ENCODE measurements at regions not wholly inside any gene's neighbourhood (a gene's known extent, or its start where the extent isn't known, plus 50 kb on each side); places are given as distances from the start of the nearest gene placed in this dataset.
"Not testable (repeated sequence)": the region's sequence is repeated elsewhere in the genome, so short reads cannot be mapped to it uniquely, and the experiment has no call there.

DNA sequence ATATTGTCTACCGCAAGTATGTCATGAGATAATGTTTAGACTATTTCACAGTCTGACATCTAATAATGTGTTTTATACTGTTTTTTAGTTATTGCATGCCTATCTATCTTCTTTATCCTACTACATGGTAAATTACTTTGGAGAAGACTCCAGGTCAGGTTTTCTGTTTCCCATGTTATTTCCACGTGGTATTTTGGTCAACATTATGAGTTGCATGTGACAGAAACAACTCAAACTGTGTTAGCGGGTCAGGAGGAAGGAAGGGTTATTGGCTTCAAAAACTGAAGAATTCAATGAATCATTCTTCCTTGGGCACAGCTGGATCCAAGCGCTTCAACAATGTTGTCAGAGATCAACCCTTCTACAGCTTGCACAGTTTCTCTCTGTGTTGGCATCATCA, 252.1 kb upstream of the CCNG1 start:
- no peak for DNase-seq

DNA sequence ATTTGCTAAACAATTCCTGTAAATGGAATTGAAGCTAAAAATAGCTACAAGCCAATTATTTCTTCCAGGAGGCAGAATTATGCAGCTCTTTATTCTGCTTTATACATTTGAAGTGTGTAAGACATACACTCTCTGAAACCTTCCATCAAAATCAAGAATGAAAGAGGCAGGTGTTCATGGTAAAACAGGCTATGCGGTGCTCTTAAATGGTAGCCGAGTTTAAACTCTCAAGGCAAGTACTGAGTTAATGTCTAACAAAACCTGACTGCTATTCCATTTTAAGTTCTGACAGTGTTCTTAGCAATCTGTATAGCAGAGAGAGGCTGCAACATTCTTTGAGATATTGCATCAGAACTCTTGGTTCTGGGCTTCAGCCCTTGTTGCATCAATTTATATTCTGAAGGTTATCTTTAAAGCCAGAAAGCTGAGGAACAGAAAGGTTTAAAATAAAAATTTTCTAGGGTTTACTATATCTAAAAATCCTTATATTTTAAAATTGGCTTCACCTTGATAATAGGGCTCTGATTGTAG, 248.3 kb upstream of the CCNG1 start:
- DNase-seq, result no peak

DNA sequence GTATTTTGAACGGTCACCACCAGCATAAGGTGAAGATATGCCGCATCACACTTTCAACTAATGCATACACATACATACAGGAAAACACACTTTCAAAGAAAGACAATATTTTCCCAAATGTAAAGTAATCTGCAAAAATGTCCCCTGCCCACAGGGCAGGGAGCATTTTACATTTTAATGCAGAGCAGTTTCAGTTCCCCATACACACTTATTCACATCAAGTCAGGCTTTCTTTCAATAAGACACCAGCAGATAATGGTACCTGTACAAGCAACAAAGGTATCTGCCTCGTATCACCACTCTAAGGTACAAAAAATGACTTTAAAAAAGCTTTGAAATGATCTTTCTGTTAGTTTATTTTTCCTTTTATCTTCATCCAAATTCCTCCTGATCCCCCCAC, 247.1 kb upstream of the CCNG1 start:
- no peak for DNase-seq

DNA sequence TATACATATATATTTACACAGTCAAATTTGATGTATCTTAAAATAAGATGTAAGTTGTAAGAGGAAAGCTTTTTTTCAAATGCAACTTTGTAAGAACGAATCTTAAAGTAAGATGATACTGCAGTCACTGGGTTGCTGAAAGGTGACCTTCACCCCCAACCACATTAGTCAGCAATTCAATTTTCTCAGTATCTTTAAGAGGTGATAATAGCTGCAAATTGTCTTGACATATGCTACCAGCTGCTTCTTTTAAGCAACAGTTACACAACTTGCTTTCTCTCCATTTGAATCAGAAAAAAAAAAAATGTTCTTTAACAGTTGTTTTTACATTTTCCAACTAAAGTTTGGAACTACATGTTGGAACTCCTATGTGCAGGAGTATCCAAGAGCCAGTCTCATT, 246.6 kb upstream of the CCNG1 start:
- no peak for DNase-seq

GRCh38 chr5:163193886-163194285, 243.5 kb upstream of the CCNG1 start:
- DNase-seq, result no peak

- DNase-seq, result no peak
Measured at GRCh38 chr5:163205645-163206044, 231.8 kb upstream of the CCNG1 start.

DNA sequence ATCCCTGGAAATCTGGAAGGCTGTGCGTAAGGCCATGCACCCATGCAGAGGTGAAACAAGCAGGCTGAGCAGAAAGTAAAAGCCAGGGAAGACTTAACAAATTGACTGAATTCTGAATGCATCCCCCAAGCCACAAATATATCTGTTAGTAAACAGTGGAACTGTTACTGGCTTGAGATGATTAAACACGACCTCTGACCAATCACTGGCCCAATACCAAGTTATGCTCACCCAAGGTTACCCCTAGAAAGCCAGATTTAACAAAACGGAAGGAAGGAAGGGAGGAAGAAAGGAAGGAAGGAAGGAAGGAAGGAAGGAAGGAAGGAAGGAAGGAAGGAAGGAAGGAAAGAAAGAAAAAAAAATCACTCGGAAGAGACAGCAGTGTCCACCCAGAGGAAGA, 215.8 kb upstream of the CCNG1 start:
- no peak for DNase-seq

GRCh38 chr5:163222982-163223381, 214.4 kb upstream of the CCNG1 start:
- no peak for DNase-seq

DNA sequence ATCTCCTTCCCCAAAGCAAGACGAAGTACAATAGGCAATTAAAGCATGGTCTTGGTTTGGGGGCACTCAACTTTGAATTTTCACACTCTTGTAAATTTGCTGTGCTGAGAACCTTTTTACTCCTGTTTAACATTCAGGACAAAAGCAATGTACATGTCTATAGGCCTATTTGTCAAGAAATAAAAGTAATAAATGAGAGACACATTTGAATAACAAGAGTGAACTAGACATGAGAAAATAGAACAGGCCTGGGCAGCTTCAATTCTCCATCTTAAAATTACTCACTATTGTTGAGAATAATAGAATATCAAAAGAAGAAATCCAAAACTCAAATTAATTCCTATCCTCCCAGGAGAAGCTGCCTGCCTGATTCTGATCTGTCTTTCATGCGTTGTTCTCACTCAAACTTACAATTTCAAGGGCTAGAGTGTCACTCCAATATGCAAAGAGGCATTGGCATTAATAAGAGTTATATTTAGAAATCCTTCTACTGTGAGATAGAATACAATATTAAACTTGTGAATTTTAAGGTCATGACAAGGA, 192.9 kb upstream of the CCNG1 start:
- no peak for DNase-seq

DNA sequence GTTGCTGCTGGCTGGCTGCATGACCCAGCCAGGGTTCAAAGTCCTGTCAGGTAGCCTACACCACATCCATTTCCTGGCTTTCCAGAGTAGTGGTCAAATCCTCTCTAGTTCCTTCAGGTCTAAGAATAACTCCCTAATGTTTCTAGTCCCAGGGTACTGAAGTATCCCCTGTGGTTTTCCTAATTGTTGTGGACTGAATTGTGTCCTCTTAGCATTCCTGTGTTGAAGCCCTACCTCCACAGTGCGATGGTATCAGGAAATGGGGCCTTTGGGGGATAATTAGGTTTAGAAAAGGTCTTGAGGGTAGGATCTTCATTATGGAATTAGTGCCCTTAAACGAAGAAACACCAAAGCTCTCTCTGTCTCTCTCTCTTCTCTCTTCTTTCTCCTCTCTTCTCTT, 191.8 kb upstream of the CCNG1 start:
- no peak for DNase-seq

DNA sequence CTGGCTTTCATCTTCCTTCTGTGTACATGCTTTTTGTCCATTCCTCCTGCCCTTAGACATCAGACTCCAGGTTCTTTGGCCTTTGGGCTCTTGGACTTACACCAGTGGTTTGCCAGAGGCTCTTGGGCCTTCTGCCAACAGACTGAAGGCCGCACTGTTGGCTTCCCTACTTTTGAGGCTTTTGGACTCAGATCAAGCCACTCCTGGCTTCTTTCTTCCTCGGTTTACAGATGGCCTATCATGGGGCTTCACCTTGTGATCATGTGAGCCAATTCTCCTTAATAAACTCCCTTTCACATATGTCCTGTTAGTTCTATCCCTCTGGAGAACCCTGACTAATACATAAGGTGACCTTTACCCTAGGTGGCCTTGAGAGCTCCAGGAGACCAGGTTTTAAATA, 189.1 kb upstream of the CCNG1 start:
- no peak for DNase-seq

DNA sequence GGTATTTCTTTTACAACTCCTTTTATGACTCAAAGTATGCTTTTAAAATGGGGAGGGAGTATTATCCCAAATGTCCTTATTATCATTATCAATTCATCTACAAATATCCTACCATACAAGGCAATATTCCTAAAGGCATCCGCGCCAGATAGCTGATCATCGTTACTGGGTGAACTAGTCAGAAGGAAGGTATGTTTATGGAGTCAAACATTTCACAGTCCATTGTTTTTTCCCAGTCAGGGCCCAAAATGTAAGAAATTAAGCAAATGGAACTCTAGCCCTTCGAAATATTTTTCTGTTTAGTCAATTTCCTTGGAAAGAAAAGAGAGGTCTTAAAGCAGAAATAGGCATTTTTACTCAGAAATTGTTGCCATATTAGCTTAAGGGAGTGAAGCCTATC, 188.5 kb upstream of the CCNG1 start:
- no peak for DNase-seq

DNA sequence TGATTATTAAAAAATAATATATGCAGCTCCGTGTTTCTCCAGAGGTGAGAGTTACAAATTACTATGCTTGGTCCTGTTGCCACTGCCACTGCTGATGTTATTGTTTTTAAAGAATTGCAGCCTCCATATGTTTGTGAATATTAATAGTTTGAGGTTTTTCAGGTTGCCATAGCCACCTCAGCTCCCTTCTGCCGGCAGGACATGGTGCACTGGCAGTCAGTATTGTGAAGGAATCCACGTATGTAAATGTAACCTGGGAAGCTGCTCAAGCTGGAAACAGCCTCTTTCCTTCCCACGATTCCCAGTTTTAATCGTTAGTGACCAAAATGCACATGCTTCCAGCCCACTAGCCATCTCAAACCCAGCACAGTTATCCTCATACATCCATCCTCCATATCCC, 184.4 kb upstream of the CCNG1 start:
- DNase-seq, result no peak

- no peak for DNase-seq
Measured at GRCh38 chr5:163259495-163259894, 177.9 kb upstream of the CCNG1 start.

DNA sequence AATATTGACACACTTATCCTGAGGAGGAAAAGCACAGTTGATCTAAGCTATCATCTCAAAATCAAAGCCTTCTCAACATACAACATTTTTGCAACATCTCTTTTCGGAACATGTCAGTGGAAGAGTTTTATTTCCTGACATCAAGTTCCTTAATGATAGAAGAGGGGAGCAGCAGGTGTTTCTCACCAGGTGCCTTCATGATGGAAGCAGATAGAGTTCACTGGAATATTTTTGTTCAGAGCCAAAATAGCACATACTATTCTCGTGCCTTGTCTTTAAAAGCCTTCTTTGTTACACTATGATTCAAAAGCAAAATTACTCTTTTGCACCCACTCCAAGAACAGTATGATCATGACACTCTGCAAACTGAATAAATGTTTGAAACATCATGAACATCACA, 176.9 kb upstream of the CCNG1 start:
- DNase-seq, result no peak

- no peak for DNase-seq
Measured at GRCh38 chr5:163260961-163261360, 176.4 kb upstream of the CCNG1 start.

DNA sequence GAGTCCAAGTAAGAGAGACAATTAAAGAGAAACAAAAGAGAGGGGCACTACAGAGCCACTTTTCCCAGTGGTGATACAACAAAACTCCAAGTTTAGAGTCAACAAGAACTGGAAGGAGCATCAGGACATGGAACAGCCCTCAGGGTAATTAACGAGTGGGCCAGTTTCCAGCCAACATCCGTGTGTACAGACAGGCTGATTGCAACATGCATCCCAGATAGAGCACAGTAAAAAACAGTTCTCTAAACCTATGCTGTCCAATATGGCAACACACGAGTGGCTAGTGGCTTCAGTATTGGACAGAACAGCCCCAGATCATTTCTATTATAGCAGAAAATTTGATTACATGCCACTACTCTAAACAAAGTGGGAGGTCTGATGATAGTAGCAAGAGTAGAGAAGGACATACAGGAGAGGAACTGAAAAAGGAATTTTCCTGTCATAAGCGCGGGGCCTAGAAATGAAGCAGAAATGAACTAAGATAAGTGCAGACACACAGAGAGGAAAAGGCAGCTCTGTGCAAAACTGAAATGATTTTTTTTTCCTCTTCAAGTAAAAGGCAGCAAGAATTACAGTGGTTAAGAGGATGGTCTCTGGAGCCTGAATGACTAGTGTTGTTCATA, 175.6 kb upstream of the CCNG1 start:
- DNase-seq, result no peak

- DNase-seq, result not testable (repeated sequence)
Measured at GRCh38 chr5:163266249-163266648, 171.1 kb upstream of the CCNG1 start.

DNA sequence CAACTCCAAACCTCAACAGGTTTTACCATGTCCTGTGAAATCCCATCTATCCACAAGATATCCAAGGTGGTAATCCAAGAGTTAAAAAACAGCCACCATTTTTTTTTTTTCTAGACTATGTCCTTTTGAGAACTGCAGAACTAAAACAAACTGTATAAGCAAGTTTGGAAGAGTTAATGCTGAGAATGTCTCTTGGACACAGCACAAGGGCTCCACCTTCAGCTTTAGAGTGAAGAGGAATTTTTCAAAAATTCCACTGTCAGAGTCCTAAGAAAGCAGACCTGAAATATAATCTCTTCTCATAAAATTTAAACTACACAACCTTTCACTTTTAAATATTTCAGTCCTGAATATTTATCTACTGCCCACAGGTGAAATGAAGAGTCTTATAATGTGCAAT, 167.8 kb upstream of the CCNG1 start:
- no peak for DNase-seq

DNA sequence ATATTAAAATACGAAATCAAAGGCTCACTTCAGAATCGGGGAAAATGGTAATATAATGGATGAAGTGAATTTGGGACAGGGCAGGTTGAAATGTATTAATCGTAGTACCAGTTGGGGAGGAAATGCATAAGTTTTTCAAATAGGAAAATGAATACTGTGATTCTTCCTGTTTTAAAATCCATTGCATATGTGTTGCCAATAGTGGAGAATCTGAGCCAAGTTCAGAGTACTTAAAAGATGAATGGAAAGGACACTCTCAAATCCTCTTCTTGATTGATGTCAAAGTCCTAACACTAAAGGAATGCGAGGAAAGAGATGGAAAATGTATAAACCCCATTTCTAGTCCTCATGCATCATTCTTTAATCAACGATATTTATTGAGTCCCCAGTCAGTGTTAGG, 160.9 kb upstream of the CCNG1 start:
- DNase-seq, result no peak

DNA sequence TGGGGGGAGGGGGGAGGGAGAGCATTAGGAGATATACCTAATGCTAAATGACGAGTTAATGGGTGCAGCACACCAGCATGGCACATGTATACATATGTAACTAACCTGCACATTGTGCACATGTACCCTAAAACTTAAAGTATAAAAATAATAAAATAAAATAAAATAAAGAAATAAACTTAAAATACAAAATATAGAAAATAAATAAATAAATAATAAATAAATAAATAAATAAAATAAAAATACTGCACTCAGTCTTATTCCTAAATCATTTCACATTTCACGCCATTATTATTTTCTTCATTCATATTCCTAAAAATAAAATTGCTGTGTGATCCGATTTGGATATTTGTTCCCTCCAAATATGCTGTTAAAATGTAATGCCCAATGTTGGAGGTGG, 156.5 kb upstream of the CCNG1 start:
- not testable (repeated sequence) for DNase-seq

GRCh38 chr5:163281512-163281911, 155.9 kb upstream of the CCNG1 start:
- no peak for DNase-seq

- no peak for DNase-seq
Measured at GRCh38 chr5:163293836-163294235, 143.6 kb upstream of the CCNG1 start.

GRCh38 chr5:163303718-163304117, 133.7 kb upstream of the CCNG1 start:
- DNase-seq, result no peak

GRCh38 chr5:163305655-163306054, 131.7 kb upstream of the CCNG1 start:
- no peak for DNase-seq
